ENCODE measurements at regions not wholly inside any gene's neighbourhood (a gene's known extent, or its start where the extent isn't known, plus 50 kb on each side); places are given as distances from the start of the nearest gene placed in this dataset.

DNA sequence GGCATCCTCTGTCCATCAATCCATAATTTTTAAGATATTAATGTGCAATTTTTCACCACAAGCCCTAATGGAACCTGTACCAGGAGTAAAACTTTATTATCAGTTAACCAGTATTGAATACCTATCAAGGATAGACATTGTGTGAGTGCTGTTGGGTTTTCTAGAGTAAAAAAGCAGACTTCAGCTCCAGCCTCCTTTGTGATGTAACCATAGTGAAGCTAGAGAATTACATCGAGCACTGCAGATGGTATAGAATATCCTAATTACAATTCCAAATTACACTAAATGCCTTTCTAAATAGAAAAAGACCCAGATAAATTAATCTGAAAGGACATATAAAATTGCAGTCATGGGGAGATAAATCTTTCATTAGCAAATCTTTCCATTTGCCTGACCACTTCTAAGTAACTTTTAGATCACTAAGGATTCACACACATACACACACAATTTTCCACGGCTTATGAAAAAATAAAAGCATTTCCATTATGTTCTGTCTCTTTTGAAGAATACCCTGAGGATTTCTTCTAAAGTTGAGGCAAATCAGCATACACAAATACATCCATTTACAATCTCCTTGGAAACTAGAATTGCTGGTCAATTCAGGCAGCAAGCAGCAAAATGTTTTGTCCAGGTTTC lies 117.1 kb upstream of the TANK start:
- FAIRE-seq (no peak), ATAC-seq (no peak), DNase-seq (ENCODE audit: low read depth in 1 of 2, low spot score in 1 of 2) (no peak)
- POLR2A ChIA-PET: no interaction called here
- no peak overlapping the region for H3K4me2 ChIP-seq
- peaks cover 9% of the 10 kb centered on the region; the same call in 1 of the 3 replicates for H3K4me1 ChIP-seq
- WGBS (ENCODE audit: missing lambda C conversion rate): 51% methylated on average over 2 of the region's 2 CpGs
- H3K4me3 ChIP-seq: no peak overlapping the region
- no peaks in the 10 kb centered on the region for H3K9me3 ChIP-seq
- CTCF ChIA-PET: interaction anchor here (0.8 to 1.8 kb wide), 3 partner anchors 10 to 93 kb away, joined by 3 to 5 read pairs (median 4); no protein-coding TSS in a partner anchor
- H3K27ac ChIP-seq: no peak overlapping the region
- no peak for TF ChIP-seq NR3C1 (IDR thresholded peaks at IDR 0.05)
- TF ChIP-seq, protein P1, sequence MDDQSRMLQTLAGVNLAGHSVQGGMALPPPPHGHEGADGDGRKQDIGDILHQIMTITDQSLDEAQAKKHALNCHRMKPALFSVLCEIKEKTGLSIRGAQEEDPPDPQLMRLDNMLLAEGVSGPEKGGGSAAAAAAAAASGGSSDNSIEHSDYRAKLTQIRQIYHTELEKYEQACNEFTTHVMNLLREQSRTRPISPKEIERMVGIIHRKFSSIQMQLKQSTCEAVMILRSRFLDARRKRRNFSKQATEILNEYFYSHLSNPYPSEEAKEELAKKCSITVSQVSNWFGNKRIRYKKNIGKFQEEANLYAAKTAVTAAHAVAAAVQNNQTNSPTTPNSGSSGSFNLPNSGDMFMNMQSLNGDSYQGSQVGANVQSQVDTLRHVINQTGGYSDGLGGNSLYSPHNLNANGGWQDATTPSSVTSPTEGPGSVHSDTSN (IDR thresholded peaks at IDR 0.05): no peak

DNA sequence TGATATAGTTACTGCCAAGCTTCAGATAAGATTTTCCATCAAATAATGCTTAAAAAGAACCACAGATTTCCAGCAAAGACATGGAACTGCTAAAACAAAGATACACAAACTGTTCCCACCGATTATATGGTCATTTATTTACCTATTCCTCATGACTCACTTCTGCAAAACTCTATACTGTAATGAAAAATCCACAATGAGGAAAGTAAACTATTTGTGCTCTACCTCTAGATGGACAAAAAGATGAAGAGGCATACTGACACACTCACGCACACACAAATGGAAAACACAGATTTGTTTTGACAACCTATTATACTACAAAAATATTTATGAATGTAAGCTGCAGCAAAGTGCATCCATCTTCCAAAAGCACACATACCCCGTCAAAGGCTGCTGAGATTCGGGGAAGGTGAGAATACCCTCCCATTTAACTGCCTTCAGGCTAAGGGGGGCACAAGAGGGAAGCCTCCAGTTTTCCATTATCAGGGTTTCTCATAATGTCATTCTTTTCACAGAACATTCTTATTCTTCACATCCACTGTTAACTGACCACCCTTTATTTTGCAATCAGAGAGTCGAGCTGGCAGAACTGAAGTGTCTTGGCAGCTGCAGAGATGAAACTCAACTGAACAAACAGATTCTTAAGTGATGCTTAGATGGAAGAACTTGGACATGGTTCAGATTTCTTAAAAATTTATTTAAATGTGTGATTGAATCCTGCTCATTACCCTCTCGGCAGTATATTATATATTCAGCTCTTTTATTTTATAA lies 115.9 kb upstream of the TANK start:
- Histone ChIP-seq H3K4me2 (0 out of 3 replicates have a peak overlapping the region, but pooled peaks have one; percentile 25), H3K4me1 (peaks cover 9% of the 10 kb centered on the region; the same call in 1 of the 3 replicates), H3K27ac (no peak overlapping the region), H3K4me3 (no peak overlapping the region), H3K9me3 (no peaks in the 10 kb centered on the region)
- POLR2A ChIA-PET: no interaction called here
- WGBS (ENCODE audit: missing lambda C conversion rate): 42% methylated on average over 6 of the region's 6 CpGs
- ATAC-seq (no peak), DNase-seq (ENCODE audit: low read depth in 1 of 2, low spot score in 1 of 2) (no peak), FAIRE-seq (no peak)
- TF ChIP-seq SREBF2 (IDR thresholded peaks at IDR 0.05): no peak
- no peak for TF ChIP-seq JUNB (IDR thresholded peaks at IDR 0.05)
- TF ChIP-seq, protein P2, sequence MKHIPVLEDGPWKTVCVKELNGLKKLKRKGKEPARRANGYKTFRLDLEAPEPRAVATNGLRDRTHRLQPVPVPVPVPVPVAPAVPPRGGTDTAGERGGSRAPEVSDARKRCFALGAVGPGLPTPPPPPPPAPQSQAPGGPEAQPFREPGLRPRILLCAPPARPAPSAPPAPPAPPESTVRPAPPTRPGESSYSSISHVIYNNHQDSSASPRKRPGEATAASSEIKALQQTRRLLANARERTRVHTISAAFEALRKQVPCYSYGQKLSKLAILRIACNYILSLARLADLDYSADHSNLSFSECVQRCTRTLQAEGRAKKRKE (CRISPR knock-in tag; IDR thresholded peaks at IDR 0.05; ENCODE audit: low read depth): no peak
- no peak for TF ChIP-seq HEYL (CRISPR knock-in tag; IDR thresholded peaks at IDR 0.05)
- TF ChIP-seq, protein P3, sequence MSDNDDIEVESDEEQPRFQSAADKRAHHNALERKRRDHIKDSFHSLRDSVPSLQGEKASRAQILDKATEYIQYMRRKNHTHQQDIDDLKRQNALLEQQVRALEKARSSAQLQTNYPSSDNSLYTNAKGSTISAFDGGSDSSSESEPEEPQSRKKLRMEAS (IDR thresholded peaks at IDR 0.05): no peak
- TF ChIP-seq PHF8 (IDR thresholded peaks at IDR 0.05; ENCODE audit: borderline replicate concordance, low read depth): no peak
- no peak for TF ChIP-seq FOSB (CRISPR knock-in tag; IDR thresholded peaks at IDR 0.05)
- no peak for TF ChIP-seq RCOR1 (IDR thresholded peaks at IDR 0.05; ENCODE audit: low read depth, low read length)
- TF ChIP-seq POLR2A (IDR thresholded peaks at IDR 0.05; ENCODE audit: low read length): no peak
- no peak for TF ChIP-seq MAZ (IDR thresholded peaks at IDR 0.05; ENCODE audit: borderline replicate concordance, low read depth, low read length)
- no peak for TF ChIP-seq NR3C1 (IDR thresholded peaks at IDR 0.05)
- no peak for TF ChIP-seq HOXA7 (CRISPR knock-in tag; IDR thresholded peaks at IDR 0.05)
- TF ChIP-seq CBX2 (IDR thresholded peaks at IDR 0.05; ENCODE audit: borderline replicate concordance, low read depth): no peak
- no peak for TF ChIP-seq CHD2 (IDR thresholded peaks at IDR 0.05; ENCODE audit: low read length, partially characterized antibody)
- TF ChIP-seq, protein P1 (IDR thresholded peaks at IDR 0.05): no peak
- TF ChIP-seq MAFK (IDR thresholded peaks at IDR 0.05; ENCODE audit: partially characterized antibody): no peak
- CTCF ChIA-PET: interaction anchor here (0.7 kb wide), 1 partner anchor 19 kb away, joined by 4 read pairs; no protein-coding TSS in a partner anchor

DNA sequence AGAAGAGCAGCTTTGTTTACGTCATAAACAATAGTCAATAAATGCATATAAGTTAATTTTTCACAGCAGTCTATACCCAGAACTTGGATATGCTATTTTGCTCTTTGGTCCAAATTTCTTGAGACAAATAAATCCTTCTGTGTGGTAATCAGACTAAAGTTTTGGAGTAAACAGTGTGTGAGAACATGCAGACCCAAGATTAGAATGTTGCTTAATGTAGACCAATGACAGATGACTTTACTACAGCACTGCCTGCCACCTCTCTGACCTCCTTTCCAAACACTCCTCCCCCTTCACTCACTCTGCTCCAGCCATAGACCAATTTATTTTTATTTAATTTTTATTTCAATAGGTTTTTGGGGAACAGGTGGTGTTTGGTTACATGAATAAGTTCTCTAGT lies 115.3 kb upstream of the TANK start:
- 67% methylated on average over 1 of the region's 1 CpG for WGBS (ENCODE audit: missing lambda C conversion rate)
- no peak overlapping the region for H3K4me2 ChIP-seq
- ChIA-PET POLR2A (no interaction called here), CTCF (interaction anchor here (0.7 kb wide), 1 partner anchor 19 kb away, joined by 4 read pairs; no protein-coding TSS in a partner anchor)
- TF ChIP-seq RFX5 (IDR thresholded peaks at IDR 0.05) (no peak), MAFK (IDR thresholded peaks at IDR 0.05; ENCODE audit: partially characterized antibody) (no peak), FOSL2 (IDR thresholded peaks at IDR 0.05) (no peak), FOSL2 (CRISPR knock-in tag; IDR thresholded peaks at IDR 0.05) (no peak), TP53 (CRISPR knock-in tag; IDR thresholded peaks at IDR 0.05) (no peak), RARB (CRISPR knock-in tag; IDR thresholded peaks at IDR 0.05) (no peak), BHLHE40 (IDR thresholded peaks at IDR 0.05; ENCODE audit: low read depth, low read length) (no peak), FOSB (CRISPR knock-in tag; IDR thresholded peaks at IDR 0.05) (no peak)
- TF ChIP-seq, protein P4, sequence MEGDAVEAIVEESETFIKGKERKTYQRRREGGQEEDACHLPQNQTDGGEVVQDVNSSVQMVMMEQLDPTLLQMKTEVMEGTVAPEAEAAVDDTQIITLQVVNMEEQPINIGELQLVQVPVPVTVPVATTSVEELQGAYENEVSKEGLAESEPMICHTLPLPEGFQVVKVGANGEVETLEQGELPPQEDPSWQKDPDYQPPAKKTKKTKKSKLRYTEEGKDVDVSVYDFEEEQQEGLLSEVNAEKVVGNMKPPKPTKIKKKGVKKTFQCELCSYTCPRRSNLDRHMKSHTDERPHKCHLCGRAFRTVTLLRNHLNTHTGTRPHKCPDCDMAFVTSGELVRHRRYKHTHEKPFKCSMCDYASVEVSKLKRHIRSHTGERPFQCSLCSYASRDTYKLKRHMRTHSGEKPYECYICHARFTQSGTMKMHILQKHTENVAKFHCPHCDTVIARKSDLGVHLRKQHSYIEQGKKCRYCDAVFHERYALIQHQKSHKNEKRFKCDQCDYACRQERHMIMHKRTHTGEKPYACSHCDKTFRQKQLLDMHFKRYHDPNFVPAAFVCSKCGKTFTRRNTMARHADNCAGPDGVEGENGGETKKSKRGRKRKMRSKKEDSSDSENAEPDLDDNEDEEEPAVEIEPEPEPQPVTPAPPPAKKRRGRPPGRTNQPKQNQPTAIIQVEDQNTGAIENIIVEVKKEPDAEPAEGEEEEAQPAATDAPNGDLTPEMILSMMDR (IDR thresholded peaks at IDR 0.05): no peak
- no peaks in the 10 kb centered on the region for H3K9me3 ChIP-seq
- peaks cover 9% of the 10 kb centered on the region; the same call in 1 of the 3 replicates for H3K4me1 ChIP-seq
- ATAC-seq: no peak
- no peak for DNase-seq (ENCODE audit: low read depth in 1 of 2, low spot score in 1 of 2)
- no peak for FAIRE-seq
- H3K27ac ChIP-seq: no peak overlapping the region
- no peak overlapping the region for H3K4me3 ChIP-seq
